ENCODE measurements at regions not wholly inside any gene's neighbourhood (a gene's known extent, or its start where the extent isn't known, plus 50 kb on each side); places are given as distances from the start of the nearest gene placed in this dataset.
"Not testable (repeated sequence)": the region's sequence is repeated elsewhere in the genome, so short reads cannot be mapped to it uniquely, and the experiment has no call there.

DNA sequence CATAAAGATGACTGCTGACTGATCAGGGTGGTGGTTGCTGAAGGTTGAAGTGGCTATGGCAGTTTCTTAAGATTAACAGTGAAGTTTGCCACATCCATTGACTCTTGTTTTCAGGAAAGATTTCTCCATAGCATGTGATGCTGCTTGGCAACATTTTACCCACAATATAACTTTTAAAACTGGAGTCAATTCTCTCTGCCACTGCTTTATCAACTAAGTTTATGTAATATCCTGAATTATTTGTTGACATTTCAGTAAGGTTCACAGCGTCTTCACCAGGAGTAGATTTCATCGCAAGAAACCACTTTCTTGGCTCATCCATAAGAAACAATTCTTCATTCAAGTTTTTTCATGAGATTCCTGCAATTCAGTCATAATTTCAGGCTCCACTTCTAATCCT, 166.5 kb upstream of the SPRY1 start:
- TF ChIP-seq, protein P1, sequence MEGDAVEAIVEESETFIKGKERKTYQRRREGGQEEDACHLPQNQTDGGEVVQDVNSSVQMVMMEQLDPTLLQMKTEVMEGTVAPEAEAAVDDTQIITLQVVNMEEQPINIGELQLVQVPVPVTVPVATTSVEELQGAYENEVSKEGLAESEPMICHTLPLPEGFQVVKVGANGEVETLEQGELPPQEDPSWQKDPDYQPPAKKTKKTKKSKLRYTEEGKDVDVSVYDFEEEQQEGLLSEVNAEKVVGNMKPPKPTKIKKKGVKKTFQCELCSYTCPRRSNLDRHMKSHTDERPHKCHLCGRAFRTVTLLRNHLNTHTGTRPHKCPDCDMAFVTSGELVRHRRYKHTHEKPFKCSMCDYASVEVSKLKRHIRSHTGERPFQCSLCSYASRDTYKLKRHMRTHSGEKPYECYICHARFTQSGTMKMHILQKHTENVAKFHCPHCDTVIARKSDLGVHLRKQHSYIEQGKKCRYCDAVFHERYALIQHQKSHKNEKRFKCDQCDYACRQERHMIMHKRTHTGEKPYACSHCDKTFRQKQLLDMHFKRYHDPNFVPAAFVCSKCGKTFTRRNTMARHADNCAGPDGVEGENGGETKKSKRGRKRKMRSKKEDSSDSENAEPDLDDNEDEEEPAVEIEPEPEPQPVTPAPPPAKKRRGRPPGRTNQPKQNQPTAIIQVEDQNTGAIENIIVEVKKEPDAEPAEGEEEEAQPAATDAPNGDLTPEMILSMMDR (IDR thresholded peaks at IDR 0.05; ENCODE audit: low read depth, low read length, missing control alignments), result no peak
- DNase-seq (ENCODE audit: extremely low read depth, low read depth), result no peak
- H3K4me3 ChIP-seq (replicated peaks; ENCODE audit: low read depth, low read length), result no peak overlapping the region

DNA sequence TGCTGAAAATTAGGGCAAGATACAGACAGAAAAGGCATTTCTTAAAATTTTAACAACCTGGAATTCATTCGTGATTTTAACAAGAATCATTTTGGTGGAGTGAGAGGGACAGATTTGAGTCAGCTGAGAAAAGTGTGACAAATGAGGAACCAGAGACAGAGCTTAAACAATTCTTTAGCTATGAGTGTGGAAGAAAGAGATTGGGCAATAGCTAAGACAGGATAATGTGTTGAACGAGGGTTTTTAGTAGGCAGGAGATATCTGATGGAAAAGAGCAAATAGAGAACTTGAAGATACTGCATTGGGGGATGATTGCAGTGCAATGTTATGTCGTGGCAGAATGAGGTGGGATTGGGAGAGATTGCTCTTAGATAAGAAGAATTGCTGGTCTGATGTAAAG, 164.2 kb upstream of the SPRY1 start:
- DNase-seq (ENCODE audit: extremely low read depth, low read depth), result no peak
- TF ChIP-seq, protein P1 (IDR thresholded peaks at IDR 0.05; ENCODE audit: low read depth, low read length, missing control alignments), result no peak
- H3K4me3 ChIP-seq (replicated peaks; ENCODE audit: low read depth, low read length), result no peak overlapping the region

DNA sequence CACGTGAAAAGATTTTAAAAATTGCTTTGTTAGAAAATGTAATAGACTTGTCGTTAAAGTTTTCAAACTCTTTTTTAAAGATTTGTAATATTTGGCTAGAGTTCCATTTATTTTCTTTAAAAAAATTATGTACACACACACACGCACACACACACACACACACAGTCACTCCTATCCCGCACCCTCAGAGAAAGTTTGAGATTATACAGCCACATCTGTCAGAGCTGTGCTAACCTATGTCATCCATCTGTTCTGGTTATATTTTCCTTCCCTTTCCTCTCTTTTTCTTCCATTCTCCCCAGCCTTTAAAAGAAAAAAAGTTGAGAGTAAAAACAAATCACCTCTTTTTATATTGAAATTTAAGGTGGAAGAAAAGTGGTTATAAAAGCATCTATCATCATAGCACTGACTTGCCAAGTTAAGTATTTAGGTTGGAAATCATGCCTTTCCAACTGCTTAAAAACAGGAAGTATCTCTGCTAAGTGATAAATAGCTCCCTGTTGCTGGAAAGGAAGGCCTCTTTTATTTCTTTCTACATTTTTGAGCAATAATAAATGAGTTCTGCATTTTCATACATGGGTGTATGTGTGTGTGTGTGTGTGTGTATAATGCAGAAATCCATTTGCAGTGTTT, 163.3 kb upstream of the SPRY1 start:
- DNase-seq (ENCODE audit: extremely low read depth, low read depth), result no peak
- TF ChIP-seq, protein P1 (IDR thresholded peaks at IDR 0.05; ENCODE audit: low read depth, low read length, missing control alignments), result no peak
- H3K4me3 ChIP-seq (replicated peaks; ENCODE audit: low read depth, low read length), result no peak overlapping the region

DNA sequence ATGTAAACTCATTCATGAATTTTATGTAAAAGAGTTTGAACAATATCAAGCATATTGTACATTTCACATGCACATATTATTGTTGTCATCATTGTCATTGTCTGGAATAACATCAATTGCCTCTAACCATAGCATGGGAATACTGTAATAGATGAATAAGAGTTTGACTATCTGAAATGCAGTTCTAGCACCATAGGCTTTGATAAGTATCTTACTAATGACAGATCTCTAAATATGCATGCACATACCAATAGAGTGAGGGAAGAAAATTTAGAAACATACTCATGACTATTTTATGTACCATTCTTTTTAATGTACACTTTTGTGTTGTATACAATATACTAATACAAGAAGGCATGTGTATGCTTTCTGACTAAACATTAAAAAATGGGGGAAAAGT, 161.6 kb upstream of the SPRY1 start:
- H3K4me3 ChIP-seq (replicated peaks; ENCODE audit: low read depth, low read length), result no peak overlapping the region
- TF ChIP-seq, protein P1 (IDR thresholded peaks at IDR 0.05; ENCODE audit: low read depth, low read length, missing control alignments), result no peak
- no peak for DNase-seq (ENCODE audit: extremely low read depth, low read depth)

DNA sequence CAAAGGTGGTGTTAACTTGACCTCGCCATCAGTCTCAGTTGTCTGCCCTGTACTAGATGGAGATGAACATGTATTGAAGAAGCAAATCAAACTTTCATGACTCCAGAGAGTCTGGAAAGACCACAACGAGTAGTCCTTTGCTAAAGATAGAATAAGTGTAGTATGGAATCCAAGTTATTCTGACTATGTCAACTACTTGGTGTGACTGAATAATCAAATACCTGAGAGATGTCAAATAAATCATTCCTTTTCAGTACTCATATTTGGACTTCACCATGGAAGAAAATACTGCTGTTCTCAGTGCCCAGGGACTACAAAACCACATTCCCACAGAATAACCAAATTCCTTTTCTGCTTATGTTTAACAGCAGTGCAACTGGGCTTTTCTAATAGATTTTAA, 161.2 kb upstream of the SPRY1 start:
- no peak overlapping the region for H3K4me3 ChIP-seq (replicated peaks; ENCODE audit: low read depth, low read length)
- DNase-seq (ENCODE audit: extremely low read depth, low read depth), result no peak
- TF ChIP-seq, protein P1 (IDR thresholded peaks at IDR 0.05; ENCODE audit: low read depth, low read length, missing control alignments), result no peak

DNA sequence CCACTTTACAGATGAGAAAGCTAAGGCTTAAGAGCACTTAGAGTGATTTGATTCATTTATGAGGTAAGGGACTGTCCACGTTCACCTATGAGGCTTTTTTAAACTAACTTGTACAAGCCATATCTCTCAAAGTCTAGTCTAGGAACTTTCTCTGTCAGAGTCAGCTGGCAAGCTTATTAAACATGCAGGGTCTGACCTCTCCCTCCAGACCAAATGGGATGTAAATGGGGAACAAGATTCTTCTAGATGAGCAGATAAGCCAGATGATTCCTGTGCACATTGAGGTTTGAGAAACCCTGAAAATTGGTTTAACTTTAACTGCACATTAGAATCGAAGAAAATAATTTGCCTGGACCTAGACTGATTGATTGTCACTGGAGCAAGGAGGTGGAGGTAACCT, 160.0 kb upstream of the SPRY1 start:
- H3K4me3 ChIP-seq (replicated peaks; ENCODE audit: low read depth, low read length), result no peak overlapping the region

DNA sequence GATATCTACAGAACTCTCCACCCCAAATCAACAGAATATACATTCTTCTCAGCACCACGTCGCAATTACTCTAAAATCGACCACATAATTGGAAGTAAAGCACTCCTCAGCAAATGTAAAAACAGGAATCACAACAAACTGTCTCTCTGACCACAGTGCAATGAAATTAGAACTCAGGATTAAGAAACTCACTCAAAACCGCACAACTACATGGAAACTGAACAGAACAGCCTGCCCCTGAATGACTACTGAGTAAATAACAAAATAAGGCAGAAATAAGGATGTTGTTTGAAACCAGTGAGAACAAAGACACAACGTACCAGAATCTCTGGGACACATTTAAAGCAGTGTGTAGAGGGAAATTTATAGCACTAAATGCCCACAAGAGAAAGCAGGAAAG, 156.3 kb upstream of the SPRY1 start:
- H3K4me3 ChIP-seq (replicated peaks; ENCODE audit: low read depth, low read length); DNase-seq (ENCODE audit: extremely low read depth, low read depth): not testable (repeated sequence)

More for the DNA sequence above, 160.0 kb upstream of the SPRY1 start:
- TF ChIP-seq, protein P1 (IDR thresholded peaks at IDR 0.05; ENCODE audit: low read depth, low read length, missing control alignments), result no peak
- no peak for DNase-seq (ENCODE audit: extremely low read depth, low read depth)

DNA sequence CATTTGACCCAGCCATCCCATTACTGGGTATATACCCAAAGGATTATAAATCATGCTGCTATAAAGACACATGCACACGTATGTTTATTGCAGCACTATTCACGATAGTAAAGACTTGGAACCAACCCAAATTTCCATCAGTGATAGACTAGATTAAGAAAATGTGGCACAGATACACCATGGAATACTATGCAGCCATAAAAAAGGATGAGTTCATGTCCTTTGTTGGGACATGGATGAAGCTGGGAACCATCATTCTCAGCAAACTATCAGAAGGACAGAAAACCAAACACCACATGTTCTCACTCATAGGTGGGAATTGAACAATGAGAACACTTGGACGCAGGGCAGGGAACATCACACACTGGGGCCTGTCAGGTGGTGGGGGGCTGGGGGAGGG, 153.4 kb upstream of the SPRY1 start:
- H3K4me3 ChIP-seq (replicated peaks; ENCODE audit: low read depth, low read length); DNase-seq (ENCODE audit: extremely low read depth, low read depth): not testable (repeated sequence)

Measured in HFF-Myc (cell line).